MCF 10A (cell line): ENCODE measurements at regions not wholly inside any gene's neighbourhood (a gene's known extent, or its start where the extent isn't known, plus 50 kb on each side); places are given as distances from the start of the nearest gene placed in this dataset.

Experiments used
- BruUV-seq: library from RNA; stranded (reverse); fragments of 400-500 nt; replicated peaks from 2 replicates; lab custom pipeline; 2021; lab: Mats Ljungman, UMichigan
- CTCF ChIA-PET: fragments of 300-600 bp; sonication (Branson Sonifier 250); formaldehyde crosslinking; extraction: SDS; loops from one replicate; lab custom pipeline; 2021; ENCODE audit warnings: antibody characterized with exemption, inconsistent platforms; lab: Yijun Ruan, JAX
- POLR2A ChIA-PET: fragments of 300-600, 350-650 bp; sonication (Branson Sonifier 250); formaldehyde crosslinking; extraction: SDS; loops from one replicate; lab custom pipeline; 2020; ENCODE audit warnings: antibody characterized with exemption, inconsistent platforms; lab: Yijun Ruan, JAX
- DNase-seq: peaks from one replicate; pipeline ENCODE4 v3.0.0-alpha.2; 2018; ENCODE audit not compliant: unreplicated experiment
- H3K27ac Mint-ChIP-seq: one replicate; pipeline ENCODE4 v1.8.0; 2022; ENCODE audit warnings: mild to moderate bottlenecking, low read depth, mixed read lengths; ENCODE audit not compliant: unreplicated experiment
- H3K27me3 Mint-ChIP-seq: one replicate; pipeline ENCODE4 v1.8.0; 2022; ENCODE audit warnings: mixed read lengths; ENCODE audit not compliant: insufficient read depth, unreplicated experiment
- H3K36me3 Mint-ChIP-seq: one replicate; pipeline ENCODE4 v1.8.0; 2022; ENCODE audit warnings: mild to moderate bottlenecking, moderate library complexity, mixed read lengths; ENCODE audit not compliant: insufficient read depth, unreplicated experiment
- H3K4me1 Mint-ChIP-seq: one replicate; pipeline ENCODE4 v1.8.0; 2022; ENCODE audit warnings: mixed read lengths; ENCODE audit not compliant: insufficient read depth, unreplicated experiment
- H3K4me3 Mint-ChIP-seq: one replicate; pipeline ENCODE4 v1.8.0; 2022; ENCODE audit warnings: mild to moderate bottlenecking, moderate library complexity, mixed read lengths; ENCODE audit not compliant: unreplicated experiment
- H3K9me3 Mint-ChIP-seq: one replicate; pipeline ENCODE4 v1.8.0; 2022; ENCODE audit warnings: mixed read lengths; ENCODE audit not compliant: unreplicated experiment
- CTCF ChIP-seq: fragments of 200-600 bp; IDR thresholded peaks from one replicate; pipeline ENCODE4 v1.8.0; 2022; ENCODE audit warnings: antibody characterized with exemption, mild to moderate bottlenecking; ENCODE audit not compliant: unreplicated experiment
- intact Hi-C: fragments of 100-400 bp; cut with micrococcal nuclease; formaldehyde crosslinking; loops from 2 replicates; pipeline ENCODE4 v1.14.1; 2022

DNA sequence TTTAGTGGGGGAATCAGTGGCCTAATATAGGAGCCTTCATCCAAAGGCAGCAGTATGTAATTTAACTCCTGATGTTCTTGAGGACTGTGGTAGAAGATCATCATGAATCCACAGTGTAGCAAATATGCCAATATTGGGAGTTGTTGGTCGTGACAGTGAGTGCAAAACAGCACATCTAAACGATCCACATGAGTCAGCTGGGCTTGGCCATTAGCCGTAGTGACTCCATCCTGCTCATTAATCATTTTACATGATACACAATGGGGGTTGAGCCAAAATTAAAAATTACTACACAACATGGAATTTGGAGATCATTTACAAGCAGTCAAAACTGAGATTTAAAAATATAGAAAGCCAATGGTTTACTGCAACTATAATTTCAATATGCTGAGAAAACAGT lies 653.9 kb upstream of the CAMK1G start:
- no peak for TF ChIP-seq CTCF
- BruUV-seq, result no TSS peak
- no peak overlapping the region for H3K4me3 Mint-ChIP-seq
- no peak overlapping the region for H3K27ac Mint-ChIP-seq
- DNase-seq, result peak; percentile 64
- H3K27me3 Mint-ChIP-seq, result no peaks in the 10 kb centered on the region
- peaks cover 10% of the 10 kb centered on the region for H3K4me1 Mint-ChIP-seq
- no peaks in the 10 kb centered on the region for H3K36me3 Mint-ChIP-seq
- ChIA-PET CTCF (interaction anchor here (2.2 kb wide), 1 partner anchor 278 kb away, joined by 6 read pairs; no protein-coding TSS in a partner anchor), POLR2A (interaction anchor here (0.8 to 1.3 kb wide), 4 partner anchors 11 to 121 kb away, joined by 3 to 5 read pairs (median 4); no protein-coding TSS in a partner anchor)
- intact Hi-C loops, result loop anchor here (1.0 kb wide), 1 partner anchor 122 kb away; no protein-coding TSS in a partner anchor
- no peaks in the 10 kb centered on the region for H3K9me3 Mint-ChIP-seq

GRCh38 chr1:208931936-208932335 lies 651.6 kb upstream of the CAMK1G start:
- DNase-seq, result no peak
- H3K9me3 Mint-ChIP-seq, result no peaks in the 10 kb centered on the region
- H3K4me1 Mint-ChIP-seq, result peaks cover 16% of the 10 kb centered on the region
- H3K27me3 Mint-ChIP-seq, result no peaks in the 10 kb centered on the region
- no peak overlapping the region for H3K4me3 Mint-ChIP-seq
- CTCF ChIA-PET, result interaction anchor here (0.7 kb wide), 1 partner anchor 316 kb away, joined by 3 read pairs; no protein-coding TSS in a partner anchor
- intact Hi-C loops, result no loop called here
- H3K27ac Mint-ChIP-seq, result no peak overlapping the region
- POLR2A ChIA-PET, result interaction anchor here (1.1 kb wide), 1 partner anchor 14 kb away, joined by 3 read pairs; no protein-coding TSS in a partner anchor
- TF ChIP-seq CTCF, result no peak
- H3K36me3 Mint-ChIP-seq, result no peaks in the 10 kb centered on the region
- BruUV-seq, result no TSS peak

- Mint-ChIP-seq H3K4me1 (peaks cover 16% of the 10 kb centered on the region), H3K9me3 (no peaks in the 10 kb centered on the region), H3K27ac (no peak overlapping the region), H3K27me3 (no peaks in the 10 kb centered on the region), H3K36me3 (no peaks in the 10 kb centered on the region), H3K4me3 (no peak overlapping the region)
- POLR2A ChIA-PET, result interaction anchor here (0.6 to 1.4 kb wide), 3 partner anchors 44 to 271 kb away, joined by 3 to 5 read pairs (median 3); no protein-coding TSS in a partner anchor
- no peak for TF ChIP-seq CTCF
- DNase-seq, result no peak
- no TSS peak for BruUV-seq
- intact Hi-C loops, result loop anchor here (2.0 kb wide), 1 partner anchor 45 kb away; no protein-coding TSS in a partner anchor
- CTCF ChIA-PET, result interaction anchor here (0.6 to 1.7 kb wide), 6 partner anchors 9 to 421 kb away, joined by 3 to 9 read pairs (median 4); no protein-coding TSS in a partner anchor
Observed at GRCh38 chr1:208933984-208934525, 649.5 kb upstream of the CAMK1G start.

GRCh38 chr1:208934933-208935332 lies 648.6 kb upstream of the CAMK1G start:
- ChIA-PET POLR2A (interaction anchor here (0.6 to 1.7 kb wide), 8 partner anchors 9 to 747 kb away, joined by 3 to 5 read pairs (median 3); no protein-coding TSS in a partner anchor), CTCF (interaction anchor here (0.5 to 1.7 kb wide), 7 partner anchors 10 to 282 kb away, joined by 3 to 9 read pairs (median 4); no protein-coding TSS in a partner anchor)
- DNase-seq, result peak; percentile 27
- Mint-ChIP-seq H3K9me3 (no peaks in the 10 kb centered on the region), H3K4me1 (peaks cover 7% of the 10 kb centered on the region), H3K4me3 (no peak overlapping the region), H3K36me3 (no peaks in the 10 kb centered on the region), H3K27me3 (no peaks in the 10 kb centered on the region), H3K27ac (peak overlapping the region; percentile 58)
- no peak for TF ChIP-seq CTCF
- BruUV-seq, result no TSS peak
- intact Hi-C loops, result loop anchor here (2.0 to 5.0 kb wide), 2 partner anchors 44 to 283 kb away; no protein-coding TSS in a partner anchor
